Stimulated activated CD8-positive, alpha-beta memory T cell treated with anti-CD3 and anti-CD28 coated beads, Interleukin-7, amount 100 ng/mL, for 4 hours (primary cell): ENCODE measurements at regions not wholly inside any gene's neighbourhood (a gene's known extent, or its start where the extent isn't known, plus 50 kb on each side); places are given as distances from the start of the nearest gene placed in this dataset.
A peak's percentile ranks its signal among the peaks of the same experiment; 100 is the strongest.

Source experiments
- DNase-seq, 2 donors: peaks; one replicate each; pipeline ENCODE4 v3.0.0-alpha.2; 2020; ENCODE audit warnings: low read depth in 2 of 2

GRCh38 chr6:129778793-129779192 is 68.8 kb upstream of the ARHGAP18 start:
- no peak for DNase-seq

DNA sequence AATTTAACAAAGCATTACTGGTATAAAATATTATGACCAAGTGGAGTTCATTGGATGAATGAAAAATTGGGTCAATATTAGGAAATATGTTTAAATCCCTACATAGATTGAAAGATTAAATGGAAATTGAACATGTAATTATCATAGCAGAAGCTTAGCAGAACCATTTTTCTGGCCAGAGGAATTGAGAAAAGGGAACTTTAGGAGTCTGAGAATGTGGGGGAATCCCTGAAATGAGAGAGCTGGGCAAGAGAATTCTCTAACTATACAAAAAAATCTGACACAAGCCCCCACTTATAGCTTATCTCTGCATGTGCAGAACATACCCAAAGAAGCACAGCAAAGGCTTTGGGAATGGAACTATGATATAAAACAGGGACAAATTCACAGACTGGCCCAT is 67.4 kb upstream of the ARHGAP18 start:
- DNase-seq: no peak

DNA sequence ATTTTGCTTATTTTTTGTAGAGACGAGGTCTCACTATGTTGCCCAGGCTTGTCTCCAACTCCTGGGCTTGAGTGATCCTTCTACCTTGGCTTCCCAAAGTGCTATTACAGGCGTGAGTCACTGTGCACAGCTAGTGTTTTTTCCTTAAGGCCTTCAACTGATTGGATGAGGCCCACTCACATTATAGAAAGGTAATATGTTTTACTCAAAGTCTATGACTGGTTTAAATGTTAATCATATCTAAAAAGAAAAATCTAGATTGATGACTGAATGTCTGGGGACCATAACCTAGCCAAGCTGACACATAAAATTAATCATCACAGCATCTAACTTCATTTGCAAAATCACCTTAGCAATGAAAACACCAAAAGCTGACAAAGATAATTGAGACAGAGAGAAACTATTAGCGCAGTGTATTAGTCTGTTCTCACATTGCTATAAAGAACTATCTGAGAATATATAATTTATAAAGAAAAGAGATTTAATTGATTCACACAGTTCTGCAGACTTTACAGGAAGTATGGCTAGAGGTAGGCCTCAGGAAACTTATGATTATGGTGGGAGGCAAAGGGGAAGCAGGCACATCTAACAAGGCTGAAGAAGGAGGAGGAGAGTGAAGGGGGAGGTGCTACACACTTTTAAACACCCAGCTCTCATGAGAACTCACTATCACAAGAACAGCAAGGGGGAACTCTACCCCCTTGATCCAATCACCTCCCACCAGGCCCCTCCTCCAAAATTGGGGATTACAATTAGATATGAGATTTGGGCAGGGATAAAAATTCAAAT is 66.8 kb upstream of the ARHGAP18 start:
- DNase-seq: no peak

DNA sequence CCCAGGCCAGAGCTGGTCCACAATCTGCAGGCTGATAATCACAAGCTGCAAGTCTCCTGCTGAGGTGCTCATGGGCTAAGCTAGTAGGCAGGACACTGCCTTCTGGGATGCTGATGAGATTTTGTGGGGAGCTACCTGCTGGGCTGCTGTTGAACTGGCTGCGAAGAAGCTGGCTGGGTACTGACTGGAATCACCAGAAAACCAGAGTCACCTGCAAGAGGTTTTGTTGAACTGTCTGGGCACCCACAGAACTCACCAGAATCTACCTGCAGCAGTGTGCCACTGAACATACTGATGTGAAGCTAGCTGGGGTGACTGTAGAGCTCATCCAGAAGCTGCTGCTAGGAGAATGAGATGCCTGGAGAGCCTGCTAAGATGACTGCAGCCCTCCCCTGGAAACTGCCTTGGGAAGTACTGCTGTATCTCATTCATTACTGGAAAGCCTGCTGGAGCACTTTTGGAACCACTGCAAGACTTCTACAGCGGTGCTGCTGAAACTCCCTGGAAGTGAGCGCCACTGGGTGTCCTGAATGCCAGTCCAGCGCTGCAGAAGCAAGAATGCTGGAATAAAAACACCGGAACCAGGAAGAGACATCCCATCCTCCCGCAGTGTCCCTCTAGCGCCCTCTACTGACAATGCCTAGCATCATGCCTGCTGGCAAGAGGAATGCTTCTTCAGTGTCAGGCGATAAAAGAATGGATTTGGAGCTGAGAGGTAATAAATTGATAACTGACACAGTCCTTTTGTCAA is 64.9 kb upstream of the ARHGAP18 start:
- DNase-seq: no peak

- no peak for DNase-seq
Observed at GRCh38 chr6:129773304-129773703, 63.3 kb upstream of the ARHGAP18 start.

DNA sequence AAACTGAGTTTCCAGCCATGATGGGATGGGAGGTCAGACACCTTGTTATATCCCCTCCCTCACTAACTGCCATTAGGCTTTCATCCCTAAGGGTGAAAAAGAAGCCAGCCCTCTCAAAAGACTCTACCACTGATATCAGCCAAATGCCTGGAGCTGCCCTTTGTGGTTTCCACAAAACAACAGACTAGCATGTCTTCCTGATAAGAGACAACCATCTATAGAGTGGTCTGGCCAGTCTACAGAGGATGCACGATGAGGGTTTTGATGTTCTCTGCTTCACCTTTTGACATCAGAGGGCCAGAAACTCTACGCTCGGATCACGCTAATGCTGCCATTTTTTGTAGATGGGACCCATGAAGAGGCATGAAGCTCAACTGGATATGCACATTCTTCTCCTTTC is 61.7 kb upstream of the ARHGAP18 start:
- DNase-seq: no peak

GRCh38 chr6:129767776-129768485 is 58.0 kb upstream of the ARHGAP18 start:
- no peak for DNase-seq

GRCh38 chr6:129766959-129767728 is 57.2 kb upstream of the ARHGAP18 start:
- peak; percentile 33 to 36 for DNase-seq

DNA sequence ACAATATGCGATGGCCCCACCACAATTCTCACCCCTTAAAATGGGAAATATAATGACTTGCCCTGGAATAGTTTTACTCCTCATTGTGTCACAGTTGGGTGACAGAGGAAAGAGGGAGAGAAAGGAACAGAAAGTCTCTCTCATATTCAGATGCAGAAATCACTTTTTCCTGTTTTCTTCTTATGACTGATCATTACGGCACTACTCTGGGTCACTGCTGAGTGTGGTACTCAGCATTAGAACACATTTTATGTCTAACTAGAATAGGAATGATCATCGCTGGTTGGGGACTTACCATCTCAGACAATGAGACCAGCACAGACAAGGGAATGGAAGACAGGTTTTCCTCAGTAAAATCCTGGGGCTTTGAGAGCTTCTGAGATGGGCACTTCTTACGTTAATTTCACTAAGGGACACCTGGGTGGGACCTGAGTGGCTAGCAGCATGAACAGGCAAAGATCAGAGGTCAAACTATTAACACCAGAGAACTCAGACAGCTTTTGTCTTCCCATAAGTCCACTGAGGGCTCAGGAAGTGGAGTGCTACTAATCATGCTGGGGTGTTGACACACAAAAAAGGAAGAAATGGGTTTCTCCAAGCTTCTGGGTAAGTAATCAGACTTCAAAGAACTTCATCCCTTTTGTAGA is 54.9 kb upstream of the ARHGAP18 start:
- DNase-seq: no peak

DNA sequence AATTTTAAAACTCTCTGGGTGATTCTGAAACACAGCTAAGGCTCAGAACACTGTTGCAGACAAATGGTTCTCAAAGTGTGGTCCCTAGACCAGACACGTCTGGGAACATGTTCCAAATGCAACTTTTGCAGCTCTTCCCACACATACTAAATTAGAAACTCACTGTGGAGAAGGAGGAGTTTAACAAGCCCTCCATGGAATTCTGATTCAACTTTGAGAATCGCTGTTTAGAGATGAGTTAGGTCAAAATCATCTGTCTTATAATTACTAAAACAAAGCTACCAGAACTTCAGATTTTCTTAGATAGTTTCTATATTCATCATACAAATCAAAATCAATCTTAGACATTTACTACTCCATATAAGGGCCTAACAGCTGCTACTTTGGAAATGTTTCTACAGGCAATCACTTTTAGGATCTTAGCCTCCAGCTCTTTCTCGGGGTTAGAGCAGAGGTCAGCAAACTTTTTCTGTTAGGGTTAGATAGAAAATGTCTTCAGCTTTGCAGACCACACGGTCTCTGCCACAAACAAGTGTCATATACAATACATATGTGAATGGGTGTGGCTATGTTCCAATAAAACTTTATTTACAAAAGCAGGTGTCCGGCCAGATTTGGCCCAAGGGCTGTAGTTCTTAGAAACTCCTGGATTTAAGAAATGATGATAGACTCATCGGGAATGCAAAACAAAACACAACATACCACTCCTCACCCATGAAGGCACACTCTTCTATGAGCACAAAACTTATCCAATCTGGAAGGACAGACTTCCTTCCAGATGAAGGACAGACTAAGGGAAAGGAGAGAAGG is 50.0 kb upstream of the ARHGAP18 start:
- no peak for DNase-seq
